ENCODE measurements at regions not wholly inside any gene's neighbourhood (a gene's known extent, or its start where the extent isn't known, plus 50 kb on each side); places are given as distances from the start of the nearest gene placed in this dataset.

DNA sequence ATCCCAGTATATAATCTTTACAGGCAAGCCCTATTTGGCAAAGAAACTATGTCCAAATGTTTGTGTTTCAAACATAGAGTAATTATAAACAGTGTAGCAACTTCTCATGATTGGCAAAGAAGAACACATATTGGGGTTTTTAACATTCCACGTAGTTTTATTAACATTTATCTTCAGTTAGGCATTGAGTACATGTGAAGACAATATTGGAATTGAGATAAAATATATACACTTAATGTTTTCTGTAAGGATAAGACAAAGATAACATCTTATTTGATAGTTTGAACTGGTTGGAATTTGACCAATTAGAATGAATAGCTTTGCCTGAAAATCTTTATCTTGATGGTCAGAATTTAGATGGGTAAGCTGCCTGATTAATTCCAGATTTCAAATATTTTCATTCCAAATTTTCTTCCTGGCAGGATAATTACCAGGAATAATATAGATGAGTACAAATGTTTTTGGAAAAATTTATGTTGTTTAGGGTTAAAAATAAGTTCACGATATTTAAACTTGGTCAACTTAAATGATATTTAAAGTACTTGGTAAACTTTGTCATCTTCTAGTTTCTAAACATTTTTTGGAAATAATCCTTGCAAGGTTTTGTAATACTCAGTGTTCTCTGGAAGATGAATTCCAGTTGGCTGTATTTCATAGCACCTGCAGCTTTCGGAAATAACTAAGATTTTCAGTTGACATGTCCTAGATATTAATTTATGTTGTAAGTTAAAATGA is 536.5 kb upstream of the SPRY2 start:
- TF ChIP-seq, protein P1, sequence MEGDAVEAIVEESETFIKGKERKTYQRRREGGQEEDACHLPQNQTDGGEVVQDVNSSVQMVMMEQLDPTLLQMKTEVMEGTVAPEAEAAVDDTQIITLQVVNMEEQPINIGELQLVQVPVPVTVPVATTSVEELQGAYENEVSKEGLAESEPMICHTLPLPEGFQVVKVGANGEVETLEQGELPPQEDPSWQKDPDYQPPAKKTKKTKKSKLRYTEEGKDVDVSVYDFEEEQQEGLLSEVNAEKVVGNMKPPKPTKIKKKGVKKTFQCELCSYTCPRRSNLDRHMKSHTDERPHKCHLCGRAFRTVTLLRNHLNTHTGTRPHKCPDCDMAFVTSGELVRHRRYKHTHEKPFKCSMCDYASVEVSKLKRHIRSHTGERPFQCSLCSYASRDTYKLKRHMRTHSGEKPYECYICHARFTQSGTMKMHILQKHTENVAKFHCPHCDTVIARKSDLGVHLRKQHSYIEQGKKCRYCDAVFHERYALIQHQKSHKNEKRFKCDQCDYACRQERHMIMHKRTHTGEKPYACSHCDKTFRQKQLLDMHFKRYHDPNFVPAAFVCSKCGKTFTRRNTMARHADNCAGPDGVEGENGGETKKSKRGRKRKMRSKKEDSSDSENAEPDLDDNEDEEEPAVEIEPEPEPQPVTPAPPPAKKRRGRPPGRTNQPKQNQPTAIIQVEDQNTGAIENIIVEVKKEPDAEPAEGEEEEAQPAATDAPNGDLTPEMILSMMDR (IDR thresholded peaks at IDR 0.05): no peak
- no peak for TF ChIP-seq EP300 (IDR thresholded peaks at IDR 0.05)

All from upper lobe of left lung (tissue), 4 donors.